Globus pallidus (tissue), 1 donor: ENCODE measurements at regions not wholly inside any gene's neighbourhood (a gene's known extent, or its start where the extent isn't known, plus 50 kb on each side); places are given as distances from the start of the nearest gene placed in this dataset.

Experiments used
- DNase-seq: peaks from one replicate; pipeline ENCODE4 v3.0.0-alpha.2; 2015; ENCODE audit warnings: low spot score

DNA sequence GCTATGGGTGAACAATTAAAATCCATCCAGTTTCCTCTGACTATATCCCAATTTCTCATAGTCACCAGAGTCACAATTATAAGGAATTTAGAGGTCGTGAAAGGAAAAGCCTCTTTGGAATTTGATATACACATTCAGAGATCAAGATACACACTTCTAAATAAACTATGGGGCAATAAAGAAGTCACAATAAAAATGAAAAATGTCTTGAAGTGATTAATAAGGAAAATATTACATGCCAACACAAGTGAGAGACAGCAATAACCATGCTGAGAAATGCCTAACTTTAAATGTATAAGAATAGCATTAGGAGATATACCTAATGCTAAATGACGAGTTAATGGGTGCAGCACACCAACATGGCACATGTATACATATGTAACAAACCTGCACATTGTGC is 54.9 kb upstream of the ADAMTS19 start:
- no peak for DNase-seq

DNA sequence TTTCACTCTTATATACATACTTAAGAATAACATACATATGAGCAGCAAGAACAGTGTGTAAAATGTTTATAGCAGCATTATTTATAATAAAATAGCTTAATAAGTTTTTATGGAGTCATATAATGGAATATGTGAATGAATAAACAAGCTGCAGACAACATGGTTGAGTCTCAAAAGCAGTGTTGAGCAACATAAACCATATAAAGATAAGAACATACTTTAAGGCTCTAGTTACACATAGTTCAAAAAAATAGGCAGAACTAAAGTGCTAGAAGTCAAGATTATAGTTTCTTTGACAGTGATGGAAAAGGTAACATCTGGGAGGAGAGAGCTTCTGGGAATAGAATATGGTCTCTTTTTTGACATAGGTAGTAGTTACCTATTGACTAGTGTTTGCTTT is 53.7 kb upstream of the ADAMTS19 start:
- no peak for DNase-seq
